A549 (cell line): ENCODE measurements at regions not wholly inside any gene's neighbourhood (a gene's known extent, or its start where the extent isn't known, plus 50 kb on each side); places are given as distances from the start of the nearest gene placed in this dataset.

Source experiments
- ATAC-seq, 2 experiments: fragments of 200-7000 bp in 1 of 2; fragments of >200 bp in 1 of 2; cut with Nextera tagmentation in 1 of 2; cut with Tn5 transposase in 1 of 2; 3 replicates each; pipeline versions ENCODE4 v1.8.0 to v1.9.1; 2018 to 2020; ENCODE audit warnings: mild to moderate bottlenecking in 1 of 2, moderate library complexity in 1 of 2
- CTCF ChIA-PET: fragments of 300-600 bp; sonication (Branson Sonifier 250); formaldehyde crosslinking; extraction: SDS; loops from one replicate; lab custom pipeline; 2021; ENCODE audit warnings: antibody characterized with exemption, inconsistent platforms; lab: Yijun Ruan, JAX
- POLR2A ChIA-PET: fragments of 350-600 bp; formaldehyde crosslinking; extraction: SDS; loops from one replicate; lab custom pipeline; 2021; ENCODE audit warnings: antibody characterized with exemption, inconsistent platforms; lab: Yijun Ruan, JAX
- DNase-seq, 2 experiments: peaks; one replicate each; pipeline versions ENCODE4 v3.0.0 to v3.0.0-alpha.2; 2011 to 2016; ENCODE audit warnings: low read depth in 1 of 2, low spot score in 1 of 2
- FAIRE-seq: peaks from 2 replicates; lab custom pipeline; 2011; peaks lifted over from hg19 to GRCh38; lab: Jason Lieb, UNC
- H3K27ac ChIP-seq, 2 experiments: fragments of >200 bp; sonication (Bioruptor Twin); formaldehyde crosslinking; 3 replicates each; pipeline ENCODE4 v1.5.1; 2016 to 2017
- H3K4me1 ChIP-seq: fragments of >200 bp; sonication (Bioruptor Twin); formaldehyde crosslinking; 3 replicates; pipeline ENCODE4 v1.6.1; 2016
- H3K4me2 ChIP-seq: fragments of >200 bp; sonication (Bioruptor Twin); formaldehyde crosslinking; 3 replicates; pipeline ENCODE4 v1.6.1; 2016
- H3K4me3 ChIP-seq: fragments of >200 bp; sonication (Bioruptor Twin); formaldehyde crosslinking; 3 replicates; pipeline ENCODE4 v1.5.1; 2016
- H3K9me3 ChIP-seq: fragments of >200 bp; sonication (Bioruptor Twin); formaldehyde crosslinking; 3 replicates; pipeline ENCODE4 v1.6.1; 2016
- CHD2 ChIP-seq: fragments of 150-350 bp; IDR thresholded peaks from 2 replicates; pipeline ENCODE4 v1.6.1; 2014; ENCODE audit warnings: low read length; ENCODE audit not compliant: partially characterized antibody
- CHD4 ChIP-seq: fragments of 200-600 bp; sonication (generic); IDR thresholded peaks from 2 replicates; pipeline ENCODE4 v1.6.1; 2016; ENCODE audit warnings: antibody characterized with exemption, mild to moderate bottlenecking, borderline replicate concordance
- EP300 ChIP-seq, 2 experiments: fragments of >200 bp; sonication (Bioruptor Twin); formaldehyde crosslinking; IDR thresholded peaks; 2 replicates in 1 of 2; 3 replicates in 1 of 2; pipeline ENCODE4 v1.6.1; 2016 to 2017
- ESRRA ChIP-seq: fragments of 150-350 bp; IDR thresholded peaks from 2 replicates; pipeline ENCODE4 v1.6.1; 2014; ENCODE audit warnings: mild to moderate bottlenecking, low read length, borderline replicate concordance
- FOSB ChIP-seq: fragments of 250-450 bp; sonication (Bioruptor Pico); IDR thresholded peaks from 2 replicates; pipeline ENCODE4 v1.5.0; 2020; ENCODE audit warnings: mild to moderate bottlenecking, moderate library complexity
- FOSL2 ChIP-seq, 2 experiments: fragments of 450-650 bp in 1 of 2; fragments of >200 bp in 1 of 2; sonication (Bioruptor Twin) in 1 of 2; formaldehyde crosslinking; IDR thresholded peaks; 2 replicates each; pipeline versions ENCODE4 v1.5.0 to v1.6.1; 2016 to 2020; ENCODE audit warnings: mild to moderate bottlenecking in 1 of 2, moderate library complexity in 1 of 2
- GATA3 ChIP-seq: IDR thresholded peaks from 2 replicates; pipeline ENCODE4 v1.6.1; 2012; ENCODE audit warnings: borderline replicate concordance
- HDAC2 ChIP-seq: fragments of 200-600 bp; sonication (generic); IDR thresholded peaks from 2 replicates; pipeline ENCODE4 v1.6.1; 2016
- HEYL ChIP-seq: fragments of 250-450 bp; sonication (Bioruptor Pico); IDR thresholded peaks from 2 replicates; pipeline ENCODE4 v1.8.0; 2021; ENCODE audit warnings: mild to moderate bottlenecking, moderate library complexity
- JUN ChIP-seq, 2 experiments: fragments of >200 bp; sonication (Bioruptor Twin); formaldehyde crosslinking; IDR thresholded peaks; 2 replicates in 1 of 2; 3 replicates in 1 of 2; pipeline ENCODE4 v1.6.1; 2016 to 2017
- KDM1A ChIP-seq: fragments of 200-600 bp; sonication (generic); IDR thresholded peaks from 2 replicates; pipeline ENCODE4 v1.6.1; 2016; ENCODE audit warnings: low read depth, mild to moderate bottlenecking
- NR3C1 ChIP-seq: fragments of >200 bp; sonication (Bioruptor Twin); formaldehyde crosslinking; IDR thresholded peaks from 3 replicates; pipeline ENCODE4 v1.6.1; 2017
- SMC3 ChIP-seq: fragments of >200 bp; sonication (Bioruptor Twin); formaldehyde crosslinking; IDR thresholded peaks from 3 replicates; pipeline ENCODE4 v1.6.1; 2018; ENCODE audit warnings: inconsistent platforms
- WGBS: methylation state at CpG from one replicate; pipeline ENCODE4 v1.1.6; 2017; ENCODE audit errors: missing lambda C conversion rate; 5-methylcytosine and 5-hydroxymethylcytosine counted together
- TF ChIP-seq, protein P1 (sequence below): IDR thresholded peaks from 2 replicates; pipeline ENCODE4 v1.6.1; 2012; ENCODE audit warnings: low read depth, borderline replicate concordance
- TF ChIP-seq, protein P2 (sequence below): fragments of 150-350 bp; IDR thresholded peaks from 2 replicates; pipeline ENCODE4 v1.6.1; 2014; ENCODE audit warnings: low read depth, mild to moderate bottlenecking, low read length
- TF ChIP-seq, protein P3 (sequence below): fragments of 200-600 bp; sonication (generic); IDR thresholded peaks from 2 replicates; pipeline ENCODE4 v1.6.1; 2016; ENCODE audit warnings: antibody characterized with exemption, mild to moderate bottlenecking, moderate library complexity
- TF ChIP-seq, protein P4 (sequence below): fragments of >200 bp; sonication (Bioruptor Twin); formaldehyde crosslinking; IDR thresholded peaks from 3 replicates; pipeline ENCODE4 v1.6.1; 2016
- TF ChIP-seq, protein P5 (sequence below): IDR thresholded peaks from 2 replicates; pipeline ENCODE4 v1.6.1; 2012

DNA sequence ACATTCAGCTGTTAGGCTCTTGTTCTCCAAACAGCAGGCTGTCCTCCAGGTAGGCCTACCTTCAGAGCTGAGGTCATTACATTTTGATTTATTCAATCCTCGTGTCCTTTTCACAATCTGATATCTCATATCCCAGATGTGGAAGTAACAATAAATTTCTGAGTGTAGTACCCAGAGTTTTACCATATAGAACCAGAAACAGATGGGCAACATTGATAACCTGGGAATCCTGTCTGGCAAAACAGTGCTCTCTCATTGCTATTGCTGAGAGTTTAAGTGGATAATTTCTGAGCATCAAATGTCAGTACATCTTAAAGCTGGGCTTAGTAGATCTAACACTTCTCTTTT is 1007.8 kb downstream of the REEP3 start (continued):
- TF ChIP-seq, protein P1, sequence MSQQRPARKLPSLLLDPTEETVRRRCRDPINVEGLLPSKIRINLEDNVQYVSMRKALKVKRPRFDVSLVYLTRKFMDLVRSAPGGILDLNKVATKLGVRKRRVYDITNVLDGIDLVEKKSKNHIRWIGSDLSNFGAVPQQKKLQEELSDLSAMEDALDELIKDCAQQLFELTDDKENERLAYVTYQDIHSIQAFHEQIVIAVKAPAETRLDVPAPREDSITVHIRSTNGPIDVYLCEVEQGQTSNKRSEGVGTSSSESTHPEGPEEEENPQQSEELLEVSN, result no peak
- no peak for TF ChIP-seq HEYL
- TF ChIP-seq, all 56 proteins: peak for 0

DNA sequence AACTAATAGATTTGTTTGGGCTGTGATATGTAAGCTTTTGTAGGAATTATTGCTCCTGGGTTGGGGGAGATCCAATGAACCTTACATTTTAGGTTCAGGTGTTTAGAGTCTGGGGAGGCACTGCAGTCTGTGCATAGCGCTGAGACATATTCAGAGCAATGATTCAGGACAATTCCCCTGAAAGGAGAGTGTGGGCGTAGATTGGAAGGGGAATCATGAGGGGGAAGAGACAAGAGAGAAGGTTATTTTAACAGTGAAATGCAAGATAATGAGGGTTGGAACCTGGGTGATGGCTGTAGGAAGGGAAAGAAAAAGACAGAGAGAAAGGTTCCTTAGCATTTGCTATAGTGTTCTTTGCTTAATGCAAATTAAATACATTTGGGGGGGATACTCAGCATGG is 1013.4 kb downstream of the REEP3 start:
- H3K4me3 ChIP-seq, result no peak overlapping the region
- DNase-seq (no peak), ATAC-seq (no peak), FAIRE-seq (no peak)
- ChIA-PET CTCF (no interaction called here), POLR2A (no interaction called here)
- 26% methylated on average over 2 of the region's 2 CpGs for WGBS
- no peaks in the 10 kb centered on the region for H3K4me1 ChIP-seq
- no peaks in the 10 kb centered on the region for H3K9me3 ChIP-seq
- TF ChIP-seq, protein P2, sequence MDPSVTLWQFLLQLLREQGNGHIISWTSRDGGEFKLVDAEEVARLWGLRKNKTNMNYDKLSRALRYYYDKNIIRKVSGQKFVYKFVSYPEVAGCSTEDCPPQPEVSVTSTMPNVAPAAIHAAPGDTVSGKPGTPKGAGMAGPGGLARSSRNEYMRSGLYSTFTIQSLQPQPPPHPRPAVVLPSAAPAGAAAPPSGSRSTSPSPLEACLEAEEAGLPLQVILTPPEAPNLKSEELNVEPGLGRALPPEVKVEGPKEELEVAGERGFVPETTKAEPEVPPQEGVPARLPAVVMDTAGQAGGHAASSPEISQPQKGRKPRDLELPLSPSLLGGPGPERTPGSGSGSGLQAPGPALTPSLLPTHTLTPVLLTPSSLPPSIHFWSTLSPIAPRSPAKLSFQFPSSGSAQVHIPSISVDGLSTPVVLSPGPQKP, result no peak
- TF ChIP-seq, protein P3, sequence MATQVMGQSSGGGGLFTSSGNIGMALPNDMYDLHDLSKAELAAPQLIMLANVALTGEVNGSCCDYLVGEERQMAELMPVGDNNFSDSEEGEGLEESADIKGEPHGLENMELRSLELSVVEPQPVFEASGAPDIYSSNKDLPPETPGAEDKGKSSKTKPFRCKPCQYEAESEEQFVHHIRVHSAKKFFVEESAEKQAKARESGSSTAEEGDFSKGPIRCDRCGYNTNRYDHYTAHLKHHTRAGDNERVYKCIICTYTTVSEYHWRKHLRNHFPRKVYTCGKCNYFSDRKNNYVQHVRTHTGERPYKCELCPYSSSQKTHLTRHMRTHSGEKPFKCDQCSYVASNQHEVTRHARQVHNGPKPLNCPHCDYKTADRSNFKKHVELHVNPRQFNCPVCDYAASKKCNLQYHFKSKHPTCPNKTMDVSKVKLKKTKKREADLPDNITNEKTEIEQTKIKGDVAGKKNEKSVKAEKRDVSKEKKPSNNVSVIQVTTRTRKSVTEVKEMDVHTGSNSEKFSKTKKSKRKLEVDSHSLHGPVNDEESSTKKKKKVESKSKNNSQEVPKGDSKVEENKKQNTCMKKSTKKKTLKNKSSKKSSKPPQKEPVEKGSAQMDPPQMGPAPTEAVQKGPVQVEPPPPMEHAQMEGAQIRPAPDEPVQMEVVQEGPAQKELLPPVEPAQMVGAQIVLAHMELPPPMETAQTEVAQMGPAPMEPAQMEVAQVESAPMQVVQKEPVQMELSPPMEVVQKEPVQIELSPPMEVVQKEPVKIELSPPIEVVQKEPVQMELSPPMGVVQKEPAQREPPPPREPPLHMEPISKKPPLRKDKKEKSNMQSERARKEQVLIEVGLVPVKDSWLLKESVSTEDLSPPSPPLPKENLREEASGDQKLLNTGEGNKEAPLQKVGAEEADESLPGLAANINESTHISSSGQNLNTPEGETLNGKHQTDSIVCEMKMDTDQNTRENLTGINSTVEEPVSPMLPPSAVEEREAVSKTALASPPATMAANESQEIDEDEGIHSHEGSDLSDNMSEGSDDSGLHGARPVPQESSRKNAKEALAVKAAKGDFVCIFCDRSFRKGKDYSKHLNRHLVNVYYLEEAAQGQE, result no peak
- TF ChIP-seq, all 56 proteins: peak for 0
- Histone ChIP-seq H3K4me2 (no peak overlapping the region), H3K27ac (no peak overlapping the region)

DNA sequence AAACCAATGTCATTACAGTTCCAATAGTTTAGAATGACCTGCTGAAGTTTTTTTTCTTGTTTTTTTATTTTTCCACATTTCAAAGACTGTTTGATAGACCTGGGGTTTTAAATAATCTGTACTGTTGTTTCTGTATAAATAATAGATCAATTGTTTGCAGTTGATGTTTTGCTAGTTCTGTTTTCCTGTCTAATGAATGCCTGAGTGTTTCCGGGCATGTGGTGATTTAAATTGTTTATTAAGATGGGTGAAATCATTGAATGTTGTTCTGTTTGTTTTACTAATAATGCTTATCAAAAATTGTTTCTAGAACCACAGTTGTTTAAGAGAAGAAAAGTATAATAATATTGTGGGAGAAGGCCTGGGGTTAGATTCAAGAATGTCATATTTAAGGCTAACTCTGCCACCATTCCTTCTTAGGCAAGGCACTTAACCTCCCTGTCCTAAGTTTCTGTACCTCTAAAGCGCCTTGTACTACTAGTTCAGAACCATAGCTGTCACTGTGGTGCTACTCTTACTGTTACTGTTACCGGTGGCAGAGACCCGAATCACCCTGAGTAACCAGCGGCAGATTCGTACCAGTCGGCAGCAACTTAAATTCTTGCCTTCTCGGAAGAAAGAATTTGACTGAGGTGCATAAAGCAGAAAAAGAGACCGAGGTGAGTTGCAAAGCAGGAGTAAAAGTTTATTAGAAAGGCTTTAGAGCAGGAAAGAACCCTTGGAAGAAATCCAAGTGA is 1014.1 kb downstream of the REEP3 start:
- WGBS, result 46% methylated on average over 9 of the region's 9 CpGs
- Histone ChIP-seq H3K4me3 (no peak overlapping the region), H3K4me1 (no peaks in the 10 kb centered on the region), H3K9me3 (no peaks in the 10 kb centered on the region), H3K4me2 (no peak overlapping the region)
- FAIRE-seq (peak; percentile 23), ATAC-seq (no peak)
- TF ChIP-seq ESRRA (no peak), HEYL (no peak), KDM1A (no peak), HDAC2 (no peak), NR3C1 (no peak), CHD4 (no peak), GATA3 (no peak), EP300 (IDR thresholded peaks at IDR 0.05) (no peak), FOSB (CRISPR knock-in tag) (no peak), JUN (IDR thresholded peaks at IDR 0.05) (no peak), FOSL2 (IDR thresholded peaks at IDR 0.05) (no peak), FOSL2 (CRISPR knock-in tag; IDR thresholded peaks at IDR 0.05) (no peak), CHD2 (no peak), SMC3 (no peak)
- TF ChIP-seq, protein P2, result no peak
- TF ChIP-seq, protein P4, sequence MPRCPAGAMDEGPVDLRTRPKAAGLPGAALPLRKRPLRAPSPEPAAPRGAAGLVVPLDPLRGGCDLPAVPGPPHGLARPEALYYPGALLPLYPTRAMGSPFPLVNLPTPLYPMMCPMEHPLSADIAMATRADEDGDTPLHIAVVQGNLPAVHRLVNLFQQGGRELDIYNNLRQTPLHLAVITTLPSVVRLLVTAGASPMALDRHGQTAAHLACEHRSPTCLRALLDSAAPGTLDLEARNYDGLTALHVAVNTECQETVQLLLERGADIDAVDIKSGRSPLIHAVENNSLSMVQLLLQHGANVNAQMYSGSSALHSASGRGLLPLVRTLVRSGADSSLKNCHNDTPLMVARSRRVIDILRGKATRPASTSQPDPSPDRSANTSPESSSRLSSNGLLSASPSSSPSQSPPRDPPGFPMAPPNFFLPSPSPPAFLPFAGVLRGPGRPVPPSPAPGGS, result no peak
- TF ChIP-seq, protein P5, sequence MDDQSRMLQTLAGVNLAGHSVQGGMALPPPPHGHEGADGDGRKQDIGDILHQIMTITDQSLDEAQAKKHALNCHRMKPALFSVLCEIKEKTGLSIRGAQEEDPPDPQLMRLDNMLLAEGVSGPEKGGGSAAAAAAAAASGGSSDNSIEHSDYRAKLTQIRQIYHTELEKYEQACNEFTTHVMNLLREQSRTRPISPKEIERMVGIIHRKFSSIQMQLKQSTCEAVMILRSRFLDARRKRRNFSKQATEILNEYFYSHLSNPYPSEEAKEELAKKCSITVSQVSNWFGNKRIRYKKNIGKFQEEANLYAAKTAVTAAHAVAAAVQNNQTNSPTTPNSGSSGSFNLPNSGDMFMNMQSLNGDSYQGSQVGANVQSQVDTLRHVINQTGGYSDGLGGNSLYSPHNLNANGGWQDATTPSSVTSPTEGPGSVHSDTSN, result no peak
- TF ChIP-seq, protein P1, result no peak
- TF ChIP-seq, all 56 proteins: peak for 0
- DNase-seq, result no peak
- no peak overlapping the region for H3K27ac ChIP-seq
- CTCF ChIA-PET, result no interaction called here
- POLR2A ChIA-PET, result no interaction called here
